ENCODE measurements at regions not wholly inside any gene's neighbourhood (a gene's known extent, or its start where the extent isn't known, plus 50 kb on each side); places are given as distances from the start of the nearest gene placed in this dataset.

DNA sequence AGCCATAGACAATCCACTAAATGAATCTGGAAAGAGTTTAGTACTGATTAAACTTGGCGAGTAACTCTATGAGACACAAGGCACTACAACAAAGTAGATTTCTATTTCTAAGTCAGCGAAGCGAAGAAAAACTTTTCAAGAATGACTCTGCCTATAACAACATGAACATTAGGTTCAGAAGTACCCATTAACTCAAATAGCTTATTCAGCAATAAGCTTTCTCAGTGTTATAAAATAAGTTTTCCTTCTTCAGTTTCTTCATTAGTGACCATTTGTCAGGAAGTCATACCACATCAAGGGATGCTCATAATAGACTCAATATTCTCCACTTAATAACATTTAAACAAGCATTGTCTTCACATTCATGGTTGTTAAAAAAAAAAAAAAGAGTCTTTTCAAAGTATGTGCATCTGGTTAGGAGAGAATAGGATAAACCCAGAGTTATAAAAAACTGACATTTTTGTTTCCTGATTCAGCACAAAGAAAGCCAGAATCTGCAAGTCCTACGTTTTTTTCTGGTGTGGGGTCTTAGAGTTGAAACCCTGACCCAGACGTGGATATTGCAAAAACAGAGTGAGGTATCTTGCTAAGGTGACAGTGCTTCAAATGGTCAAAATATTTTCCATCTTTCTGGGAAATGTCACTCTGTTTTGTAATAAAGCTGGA lies 148.2 kb upstream of the PREP start:
- Histone ChIP-seq H3K9me3 (ENCODE audit: control insufficient read depth, insufficient read depth, low read length) (no peaks in the 10 kb centered on the region), H3K36me3 (ENCODE audit: control insufficient read depth, low read length) (no peaks in the 10 kb centered on the region), H3K9me2 (replicated peaks; ENCODE audit: control insufficient read depth, low read length) (no peaks in the 10 kb centered on the region), H3K27ac (ENCODE audit: low read depth, low read length) (no peak overlapping the region), H3K4me1 (ENCODE audit: control insufficient read depth, low read length) (no peaks in the 10 kb centered on the region), H3K79me2 (ENCODE audit: control insufficient read depth, low read length) (no peaks in the 10 kb centered on the region), H4K20me1 (ENCODE audit: control insufficient read depth, insufficient read depth, low read depth, low read length) (no peaks in the 10 kb centered on the region), H3F3A (ENCODE audit: control insufficient read depth, insufficient read depth) (no peaks in the 10 kb centered on the region), H3K4me3 (ENCODE audit: low read length) (no peak overlapping the region), H3K27me3 (ENCODE audit: control insufficient read depth, low read length) (no peaks in the 10 kb centered on the region), H3K4me2 (ENCODE audit: low read length) (no peak overlapping the region)
- TF ChIP-seq EZH2phosphoT487 (IDR thresholded peaks at IDR 0.05; ENCODE audit: borderline replicate concordance, low read length) (no peak), CTCF (IDR thresholded peaks at IDR 0.05; ENCODE audit: low read depth, low read length, poor library complexity, severe bottlenecking) (no peak)

GRCh38 chr6:105546754-105547153 lies 143.9 kb upstream of the PREP start:
- Histone ChIP-seq H3K36me3 (ENCODE audit: control insufficient read depth, low read length) (no peaks in the 10 kb centered on the region), H3K9me2 (replicated peaks; ENCODE audit: control insufficient read depth, low read length) (no peaks in the 10 kb centered on the region), H4K20me1 (ENCODE audit: control insufficient read depth, insufficient read depth, low read depth, low read length) (no peaks in the 10 kb centered on the region), H3K27me3 (ENCODE audit: control insufficient read depth, low read length) (no peaks in the 10 kb centered on the region), H3F3A (ENCODE audit: control insufficient read depth, insufficient read depth) (no peaks in the 10 kb centered on the region), H3K4me1 (ENCODE audit: control insufficient read depth, low read length) (no peaks in the 10 kb centered on the region), H3K79me2 (ENCODE audit: control insufficient read depth, low read length) (no peaks in the 10 kb centered on the region), H3K27ac (ENCODE audit: low read depth, low read length) (no peak overlapping the region), H3K4me3 (ENCODE audit: low read length) (no peak overlapping the region), H3K4me2 (ENCODE audit: low read length) (no peak overlapping the region), H3K9me3 (ENCODE audit: control insufficient read depth, insufficient read depth, low read length) (no peaks in the 10 kb centered on the region)
- TF ChIP-seq CTCF (IDR thresholded peaks at IDR 0.05; ENCODE audit: low read depth, low read length, poor library complexity, severe bottlenecking) (no peak), EZH2phosphoT487 (IDR thresholded peaks at IDR 0.05; ENCODE audit: borderline replicate concordance, low read length) (no peak)

- H3K27ac ChIP-seq (ENCODE audit: low read depth, low read length), result no peak overlapping the region
- H3K79me2 ChIP-seq (ENCODE audit: control insufficient read depth, low read length), result no peaks in the 10 kb centered on the region
- TF ChIP-seq CTCF (IDR thresholded peaks at IDR 0.05; ENCODE audit: low read depth, low read length, poor library complexity, severe bottlenecking), result no peak
- no peak for TF ChIP-seq EZH2phosphoT487 (IDR thresholded peaks at IDR 0.05; ENCODE audit: borderline replicate concordance, low read length)
- H3K4me2 ChIP-seq (ENCODE audit: low read length), result no peak overlapping the region
- H3F3A ChIP-seq (ENCODE audit: control insufficient read depth, insufficient read depth), result no peaks in the 10 kb centered on the region
- H3K9me2 ChIP-seq (replicated peaks; ENCODE audit: control insufficient read depth, low read length), result no peaks in the 10 kb centered on the region
- no peaks in the 10 kb centered on the region for H3K9me3 ChIP-seq (ENCODE audit: control insufficient read depth, insufficient read depth, low read length)
- H3K4me1 ChIP-seq (ENCODE audit: control insufficient read depth, low read length), result no peaks in the 10 kb centered on the region
- no peak overlapping the region for H3K4me3 ChIP-seq (ENCODE audit: low read length)
- no peaks in the 10 kb centered on the region for H3K36me3 ChIP-seq (ENCODE audit: control insufficient read depth, low read length)
- H3K27me3 ChIP-seq (ENCODE audit: control insufficient read depth, low read length), result no peaks in the 10 kb centered on the region
- no peaks in the 10 kb centered on the region for H4K20me1 ChIP-seq (ENCODE audit: control insufficient read depth, insufficient read depth, low read depth, low read length)
Measured at GRCh38 chr6:105545947-105546731, 143.3 kb upstream of the PREP start.

Data from DOHH2 (cell line).